Hematopoietic multipotent progenitor cell treated with erythropoietin and hydrocortisone succinate and interleukin-3 and kit ligand, for 6 days (in vitro differentiated cells): ENCODE measurements at regions not wholly inside any gene's neighbourhood (a gene's known extent, or its start where the extent isn't known, plus 50 kb on each side); places are given as distances from the start of the nearest gene placed in this dataset.

ENCODE experiments used
- DNase-seq: peaks from one replicate; pipeline ENCODE4 v3.0.0-alpha.2; 2015

DNA sequence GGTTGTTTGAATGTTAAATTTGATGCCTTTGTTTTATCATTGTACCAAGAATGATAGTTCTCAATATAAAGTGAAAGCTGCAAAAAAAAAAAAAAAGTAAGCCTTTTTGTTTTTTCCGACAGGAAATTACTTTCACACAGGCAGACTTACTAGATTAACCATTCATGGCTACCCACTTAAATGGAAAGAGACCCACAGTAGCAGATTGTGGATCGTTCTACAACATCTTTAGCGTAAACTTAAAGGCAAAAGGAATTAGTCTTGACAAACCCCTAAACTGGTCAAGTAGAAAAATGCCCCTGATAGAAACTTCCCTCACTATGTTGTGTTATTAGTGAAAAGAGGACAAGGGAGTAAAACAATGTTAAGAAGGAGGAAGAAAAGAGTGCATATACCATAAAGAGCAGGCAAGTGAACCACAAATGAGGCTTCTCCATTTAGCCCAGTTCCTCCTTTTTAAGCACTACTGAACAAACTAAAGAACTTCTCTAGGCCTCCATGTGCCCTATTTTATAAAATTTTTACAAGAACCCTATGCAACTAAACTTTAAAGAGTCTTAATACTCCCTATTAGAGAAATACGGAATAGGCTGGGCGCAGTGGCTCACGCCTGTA lies 1560.3 kb downstream of the MRPL39 start:
- DNase-seq, result peak; percentile 27

DNA sequence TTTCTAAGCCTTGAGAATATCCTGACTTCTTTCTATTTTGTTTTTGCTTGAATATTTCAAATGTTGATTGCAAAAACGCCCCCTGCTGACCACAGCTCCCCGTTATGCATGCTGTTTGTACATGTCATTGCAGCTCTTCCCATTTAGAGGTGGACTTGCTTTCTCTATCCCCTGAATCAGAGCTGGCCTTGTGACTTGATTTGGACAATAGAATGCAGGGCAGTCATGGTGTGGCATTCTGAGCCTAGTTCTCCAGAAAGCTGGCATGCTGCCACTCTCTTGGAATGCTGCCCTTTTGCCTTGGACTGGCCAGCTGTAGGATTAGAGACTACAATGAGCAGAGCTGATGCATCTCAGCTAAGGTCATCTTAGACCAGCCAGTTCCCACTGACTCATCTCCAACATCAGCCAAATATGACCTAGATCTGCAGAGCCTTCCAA lies 1561.5 kb downstream of the MRPL39 start:
- peak; percentile 48 for DNase-seq

- DNase-seq, result no peak
Measured at GRCh38 chr21:24045373-24045772, 1561.9 kb downstream of the MRPL39 start.

- DNase-seq, result no peak
Measured at GRCh38 chr21:24042687-24043086, 1564.6 kb downstream of the MRPL39 start.

- no peak for DNase-seq
Measured at GRCh38 chr21:24032709-24033232, 1574.5 kb downstream of the MRPL39 start.

- DNase-seq, result no peak
Measured at GRCh38 chr21:24027396-24027795, 1579.9 kb downstream of the MRPL39 start.

GRCh38 chr21:24025101-24025500 lies 1582.2 kb downstream of the MRPL39 start:
- DNase-seq, result no peak

GRCh38 chr21:24023936-24024335 lies 1583.3 kb downstream of the MRPL39 start:
- no peak for DNase-seq

GRCh38 chr21:24023402-24023801 lies 1583.9 kb downstream of the MRPL39 start:
- DNase-seq, result no peak

GRCh38 chr21:24014381-24014780 lies 1592.9 kb downstream of the MRPL39 start:
- DNase-seq, result no peak

GRCh38 chr21:24011087-24011486 lies 1596.2 kb downstream of the MRPL39 start:
- no peak for DNase-seq

DNA sequence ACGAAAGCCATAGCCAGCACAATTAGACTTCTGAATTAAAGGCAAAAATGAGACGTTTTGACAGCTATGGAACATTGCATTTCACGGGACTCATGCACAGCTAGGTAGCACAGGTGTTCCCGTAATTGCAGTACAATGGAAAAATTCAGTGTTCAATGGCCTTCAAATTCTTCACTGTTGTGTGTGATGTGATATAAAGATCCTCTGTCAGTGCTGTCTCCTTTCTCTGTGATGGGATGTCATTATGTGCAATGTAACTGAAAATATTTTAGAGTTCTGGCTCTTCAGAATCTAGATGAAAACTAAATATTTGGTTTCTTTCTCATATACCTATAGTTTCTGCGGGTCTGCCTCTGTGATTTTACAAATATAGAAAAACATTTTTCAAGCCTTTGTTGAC lies 1599.7 kb downstream of the MRPL39 start:
- no peak for DNase-seq

DNA sequence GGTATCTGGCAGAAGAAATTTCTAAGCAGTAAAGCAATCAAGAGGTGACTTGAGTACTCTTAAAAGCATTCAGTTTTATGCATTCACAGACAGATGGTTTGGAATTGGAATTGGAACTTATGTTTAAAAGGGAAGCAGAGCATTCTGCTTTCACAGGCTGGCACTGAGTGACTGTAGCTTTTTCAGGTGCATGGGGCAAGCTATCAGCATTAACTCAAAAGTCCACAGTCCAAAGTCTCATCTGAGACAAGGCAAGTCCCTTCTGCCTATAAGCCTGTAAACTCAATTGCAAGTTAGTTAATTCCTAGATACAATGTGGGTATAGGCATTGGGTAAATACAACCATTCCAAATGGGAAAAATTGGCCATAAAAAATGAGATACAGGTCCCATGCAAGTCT lies 1620.3 kb downstream of the MRPL39 start:
- DNase-seq, result no peak

GRCh38 chr21:23986214-23986613 lies 1621.1 kb downstream of the MRPL39 start:
- no peak for DNase-seq

DNA sequence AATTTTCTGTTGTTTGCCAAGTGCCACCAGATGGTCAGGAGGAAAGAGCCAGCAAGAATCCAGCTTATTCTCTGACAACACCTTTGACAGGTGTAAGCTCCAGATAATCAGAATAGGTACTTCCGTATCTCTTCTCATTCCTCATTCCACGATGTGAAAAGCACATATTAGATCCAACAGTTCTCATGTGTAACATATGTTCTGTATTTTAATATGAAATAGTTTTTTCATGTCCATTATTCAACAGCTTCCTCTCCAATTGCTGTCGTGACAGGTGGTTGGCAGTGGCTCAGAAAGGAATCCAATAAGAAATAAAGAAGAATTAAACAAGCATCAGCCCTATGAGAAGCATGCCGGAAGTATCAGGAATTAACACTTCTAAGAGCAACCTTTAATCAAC lies 1624.7 kb downstream of the MRPL39 start:
- no peak for DNase-seq

- peak; percentile 53 for DNase-seq
Measured at GRCh38 chr21:23977971-23978370, 1629.3 kb downstream of the MRPL39 start.

DNA sequence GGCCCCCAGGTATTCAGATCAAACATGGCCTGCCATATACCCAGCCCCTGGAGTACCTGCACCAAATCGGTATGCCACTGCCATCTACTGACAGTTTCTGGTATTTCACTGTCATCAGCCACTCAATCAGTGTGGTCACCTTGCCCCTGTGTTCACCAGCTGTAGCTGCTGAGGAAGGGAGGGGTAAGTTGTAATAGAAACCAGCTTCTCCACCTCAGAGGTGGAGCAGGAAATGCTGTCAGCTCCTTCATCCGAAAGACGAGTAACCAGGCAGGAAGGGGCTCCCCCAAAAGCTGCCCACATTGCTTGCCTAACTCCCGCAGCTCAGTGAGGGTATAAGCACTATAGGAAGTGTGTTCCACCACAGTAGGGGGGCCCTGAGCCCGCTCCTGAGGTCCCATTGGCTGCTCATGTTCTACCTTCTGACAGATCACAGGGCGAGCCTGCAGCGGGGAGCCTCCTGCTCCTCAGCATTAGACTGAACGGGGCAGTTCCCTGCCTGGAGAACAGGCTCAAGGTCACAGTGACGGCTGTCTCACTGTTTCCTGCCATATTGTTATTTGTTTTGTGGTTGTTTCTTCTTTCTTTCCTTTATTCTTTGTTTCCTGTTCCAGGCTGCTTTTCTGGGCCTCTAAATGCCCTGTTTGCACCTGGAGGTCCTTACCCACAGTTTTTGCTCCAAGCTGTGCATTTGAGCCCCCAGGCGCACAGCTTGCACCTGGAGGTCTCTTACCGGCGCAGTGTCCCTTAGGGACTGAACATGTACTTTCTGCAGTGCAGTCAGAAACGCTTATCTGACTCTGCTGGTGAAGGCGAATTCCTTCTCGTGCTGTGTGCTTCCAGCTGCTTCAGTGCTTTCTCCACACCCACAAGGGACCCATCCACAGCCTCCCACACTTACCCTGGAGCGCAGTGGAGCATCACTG lies 1638.3 kb downstream of the MRPL39 start:
- peak; percentile 77 for DNase-seq

GRCh38 chr21:23968008-23968407 lies 1639.3 kb downstream of the MRPL39 start:
- no peak for DNase-seq

DNA sequence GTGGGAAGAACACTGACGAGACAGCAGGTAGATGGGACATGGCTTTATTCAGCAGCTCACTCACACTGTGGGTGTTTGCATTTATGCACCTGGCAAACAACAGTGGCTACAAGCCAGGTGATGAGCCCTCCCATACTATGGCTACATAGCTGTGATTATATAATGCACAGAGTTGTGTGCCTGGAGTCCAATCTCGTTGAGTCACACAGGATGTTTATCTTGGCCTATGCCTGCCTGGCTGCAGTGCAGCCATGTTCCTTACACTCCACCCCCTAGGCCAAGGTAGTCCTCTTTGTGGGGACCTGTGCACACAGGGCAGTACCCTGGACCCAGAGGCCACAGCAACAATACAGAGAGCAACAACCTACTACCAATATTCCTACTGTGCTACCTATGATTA lies 1643.8 kb downstream of the MRPL39 start:
- DNase-seq, result no peak

GRCh38 chr21:23960769-23961168 lies 1646.5 kb downstream of the MRPL39 start:
- DNase-seq, result no peak

GRCh38 chr21:23955135-23955843 lies 1652.0 kb downstream of the MRPL39 start:
- no peak for DNase-seq

- no peak for DNase-seq
Measured at GRCh38 chr21:23952269-23952668, 1655.0 kb downstream of the MRPL39 start.

GRCh38 chr21:23951251-23951650 lies 1656.0 kb downstream of the MRPL39 start:
- DNase-seq, result no peak
